Bronchial epithelial cell (primary cell): ENCODE measurements at regions not wholly inside any gene's neighbourhood (a gene's known extent, or its start where the extent isn't known, plus 50 kb on each side); places are given as distances from the start of the nearest gene placed in this dataset.

Experiments
- DNase-seq: peaks from one replicate; pipeline ENCODE4 v3.0.0-alpha.2; 2010; ENCODE audit warnings: low read depth
- FAIRE-seq: peaks from 2 replicates; lab custom pipeline; 2011; peaks lifted over from hg19 to GRCh38; lab: Jason Lieb, UNC
- H3K27me3 ChIP-seq: 2 replicates; pipeline ENCODE4 v1.5.1; 2011; ENCODE audit warnings: low read length; ENCODE audit not compliant: control insufficient read depth, insufficient read depth
- H3K36me3 ChIP-seq: 2 replicates; pipeline ENCODE4 v1.5.1; 2011; ENCODE audit warnings: low read length; ENCODE audit not compliant: control insufficient read depth, insufficient read depth
- H3K4me3 ChIP-seq: 2 replicates; pipeline ENCODE4 v1.5.1; 2011; ENCODE audit warnings: mild to moderate bottlenecking, low read depth, low read length, control low read depth
- CTCF ChIP-seq: IDR thresholded peaks from 2 replicates; pipeline ENCODE4 v1.5.1; 2011; ENCODE audit warnings: mild to moderate bottlenecking, moderate library complexity, low read length, control low read depth, inconsistent platforms; ENCODE audit not compliant: insufficient read depth, severe bottlenecking

- FAIRE-seq: no peak
- Histone ChIP-seq H3K4me3 (no peak overlapping the region), H3K27me3 (no peaks in the 10 kb centered on the region), H3K36me3 (no peaks in the 10 kb centered on the region)
- DNase-seq: no peak
- TF ChIP-seq CTCF: no peak
These were observed 116.0 kb upstream of the VGLL2 start for GRCh38 chr6:117149324-117149723.

- Histone ChIP-seq H3K4me3 (no peak overlapping the region), H3K27me3 (no peaks in the 10 kb centered on the region), H3K36me3 (no peaks in the 10 kb centered on the region)
- DNase-seq: no peak
- FAIRE-seq: no peak
- TF ChIP-seq CTCF: no peak
These were observed 108.6 kb upstream of the VGLL2 start for GRCh38 chr6:117156741-117157140.

GRCh38 chr6:117157448-117157847 lies 107.9 kb upstream of the VGLL2 start:
- H3K36me3 ChIP-seq: no peaks in the 10 kb centered on the region
- no peaks in the 10 kb centered on the region for H3K27me3 ChIP-seq
- no peak for DNase-seq
- no peak for FAIRE-seq
- no peak for TF ChIP-seq CTCF
- no peak overlapping the region for H3K4me3 ChIP-seq

- Histone ChIP-seq H3K4me3 (no peak overlapping the region), H3K36me3 (no peaks in the 10 kb centered on the region), H3K27me3 (no peaks in the 10 kb centered on the region)
- no peak for TF ChIP-seq CTCF
- DNase-seq (peak; percentile 17), FAIRE-seq (no peak)
These were observed 99.4 kb upstream of the VGLL2 start for GRCh38 chr6:117165911-117166499.

GRCh38 chr6:117167520-117168271 lies 97.7 kb upstream of the VGLL2 start:
- DNase-seq: peak; percentile 96
- peak; percentile 99 for FAIRE-seq
- H3K36me3 ChIP-seq: no peaks in the 10 kb centered on the region
- no peak overlapping the region for H3K4me3 ChIP-seq
- TF ChIP-seq CTCF: peak; percentile 37
- H3K27me3 ChIP-seq: no peaks in the 10 kb centered on the region
